ENCODE measurements at regions not wholly inside any gene's neighbourhood (a gene's known extent, or its start where the extent isn't known, plus 50 kb on each side); places are given as distances from the start of the nearest gene placed in this dataset.

GRCh38 chr3:154786724-154787123 is 293.4 kb upstream of the MME start:
- ATAC-seq (no peak), DNase-seq (no peak)
- Histone ChIP-seq H3K27me3 (no peaks in the 10 kb centered on the region), H3K9me3 (no peaks in the 10 kb centered on the region), H3K36me3 (no peaks in the 10 kb centered on the region), H3K4me1 (peaks cover 0 to 21% (median 0%) of the 10 kb centered on the region in 12 donors), H3K27ac (no peak overlapping the region), H3K4me3 (no peak overlapping the region)
- no peak for TF ChIP-seq POLR2A (IDR thresholded peaks at IDR 0.05)
- no peak for TF ChIP-seq CTCF (IDR thresholded peaks at IDR 0.05)
- intact Hi-C loops (cut with DNase I): no loop called here
- WGBS, 4 donors: 57 to 68% (median 65%) methylated on average over 1 of the region's 1 CpG

GRCh38 chr3:154783521-154783931 is 296.6 kb upstream of the MME start:
- no peaks in the 10 kb centered on the region for H3K36me3 ChIP-seq
- intact Hi-C loops (cut with DNase I): no loop called here
- H3K27ac ChIP-seq: peak overlapping the region in 1 of 12 donors; percentile 82
- H3K4me3 ChIP-seq: no peak overlapping the region
- 57 to 76% (median 63%) methylated on average over 4 of the region's 4 CpGs for WGBS, 4 donors
- no peaks in the 10 kb centered on the region for H3K9me3 ChIP-seq
- peak in 3 of 4 donors; percentile 29 to 65 (median 64) for ATAC-seq
- no peak for DNase-seq
- TF ChIP-seq CTCF (IDR thresholded peaks at IDR 0.05): no peak
- TF ChIP-seq POLR2A (IDR thresholded peaks at IDR 0.05): no peak
- peaks cover 0 to 22% (median 0%) of the 10 kb centered on the region in 12 donors for H3K4me1 ChIP-seq
- H3K27me3 ChIP-seq: no peaks in the 10 kb centered on the region

- H3K36me3 ChIP-seq: no peaks in the 10 kb centered on the region
- no peak overlapping the region for H3K4me3 ChIP-seq
- ATAC-seq: no peak
- no peaks in the 10 kb centered on the region for H3K9me3 ChIP-seq
- no peak for TF ChIP-seq POLR2A (IDR thresholded peaks at IDR 0.05)
- TF ChIP-seq CTCF (IDR thresholded peaks at IDR 0.05): no peak
- peak overlapping the region in 1 of 12 donors; percentile 82 for H3K27ac ChIP-seq
- intact Hi-C loops (cut with DNase I): no loop called here
- H3K4me1 ChIP-seq: peaks cover 0 to 22% (median 0%) of the 10 kb centered on the region in 12 donors
- DNase-seq: no peak
- 70 to 85% (median 72%) methylated on average over 3 of the region's 3 CpGs for WGBS, 4 donors
- H3K27me3 ChIP-seq: no peaks in the 10 kb centered on the region
These were observed 297.1 kb upstream of the MME start for GRCh38 chr3:154783061-154783460.

- H3K27ac ChIP-seq: peak overlapping the region in 1 of 12 donors; percentile 82
- ATAC-seq (no peak), DNase-seq (no peak)
- H3K4me3 ChIP-seq: no peak overlapping the region
- H3K36me3 ChIP-seq: no peaks in the 10 kb centered on the region
- TF ChIP-seq CTCF (IDR thresholded peaks at IDR 0.05) (no peak), POLR2A (IDR thresholded peaks at IDR 0.05) (no peak)
- intact Hi-C loops (cut with DNase I): no loop called here
- no peaks in the 10 kb centered on the region for H3K27me3 ChIP-seq
- H3K9me3 ChIP-seq: no peaks in the 10 kb centered on the region
- H3K4me1 ChIP-seq: peaks cover 0 to 22% (median 0%) of the 10 kb centered on the region in 12 donors
- WGBS, 4 donors: 50 to 73% (median 65%) methylated on average over 2 of the region's 2 CpGs
These were observed 298.0 kb upstream of the MME start for GRCh38 chr3:154782151-154782550.
